OCI-M2 (cell line): ENCODE measurements at regions not wholly inside any gene's neighbourhood (a gene's known extent, or its start where the extent isn't known, plus 50 kb on each side); places are given as distances from the start of the nearest gene placed in this dataset.

Source experiments
- DNase-seq: peaks from one replicate; lab custom pipeline; 2025; ENCODE audit not compliant: unreplicated experiment; lab: John Stamatoyannopoulos, UW

DNA sequence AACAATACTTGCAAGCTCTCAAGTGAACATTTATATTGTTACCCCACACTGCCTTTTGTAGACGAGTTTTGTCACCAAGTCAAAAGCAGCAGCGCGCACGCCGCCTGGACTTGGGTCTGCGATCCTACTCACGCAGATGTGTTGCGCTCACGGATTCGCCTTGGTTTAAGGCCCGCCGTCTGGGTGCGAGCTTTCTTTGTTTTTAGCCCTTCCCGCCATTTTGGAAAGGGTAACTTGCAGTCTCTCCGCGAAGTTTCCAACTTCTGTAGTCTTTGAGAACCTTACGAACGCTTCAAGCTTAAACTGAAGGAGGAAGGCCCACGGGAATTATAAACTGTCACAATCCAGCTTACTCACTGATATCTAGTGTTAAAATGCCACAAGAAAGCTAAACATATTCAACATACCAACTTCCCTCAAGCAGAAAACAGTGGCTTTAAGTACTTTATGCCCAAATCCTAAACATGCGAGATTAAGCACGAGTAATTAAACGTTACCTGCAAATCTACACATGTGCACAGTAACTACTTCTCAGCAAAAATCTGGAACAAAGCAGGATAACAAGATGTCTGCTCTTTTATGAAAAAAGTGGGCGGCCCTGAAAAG, 80.4 kb upstream of the BTN3A2 start:
- DNase-seq = no peak

- DNase-seq = peak; percentile 99
Measured at GRCh38 chr6:26285143-26286134, 79.6 kb upstream of the BTN3A2 start.

GRCh38 chr6:26286168-26286877, 78.7 kb upstream of the BTN3A2 start:
- peak; percentile 72 for DNase-seq

DNA sequence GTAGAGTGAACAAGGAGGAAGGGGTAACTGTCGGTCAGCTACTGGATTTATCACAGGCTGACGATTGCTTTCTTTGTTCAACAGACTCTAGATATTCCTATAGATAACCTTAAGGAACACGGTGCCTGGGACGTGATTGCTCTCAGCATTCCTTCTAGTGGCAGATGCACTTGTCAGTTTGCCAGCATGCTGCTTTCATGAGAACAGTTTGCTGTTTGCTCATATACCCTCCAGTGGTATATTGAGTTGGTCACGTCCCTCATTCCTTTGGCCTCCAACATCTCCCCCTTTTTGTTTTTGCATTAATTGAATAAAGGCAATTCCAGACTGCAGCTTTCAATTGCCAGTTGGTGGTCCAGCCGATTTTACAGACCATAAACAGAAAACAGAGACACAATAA, 76.8 kb upstream of the BTN3A2 start:
- DNase-seq = no peak

DNA sequence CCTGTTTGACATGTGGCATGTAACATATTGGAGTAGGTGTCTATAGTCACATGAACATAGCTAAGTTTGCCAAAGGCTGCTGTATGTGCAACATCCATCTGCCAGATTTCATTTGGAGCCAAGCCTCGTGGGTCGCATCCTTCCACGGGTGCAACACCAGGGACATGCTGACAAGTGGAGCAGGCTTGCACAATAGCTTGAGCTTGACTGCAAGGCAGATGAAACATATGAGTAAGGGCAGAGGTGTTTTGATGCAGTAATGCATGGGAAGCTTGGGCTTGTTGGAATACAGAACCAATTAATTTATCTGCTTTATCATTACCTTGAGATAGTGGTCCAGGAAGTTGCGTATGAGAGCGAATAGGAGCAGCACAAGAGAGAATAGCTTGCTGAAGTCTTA, 74.1 kb upstream of the BTN3A2 start:
- no peak for DNase-seq

DNA sequence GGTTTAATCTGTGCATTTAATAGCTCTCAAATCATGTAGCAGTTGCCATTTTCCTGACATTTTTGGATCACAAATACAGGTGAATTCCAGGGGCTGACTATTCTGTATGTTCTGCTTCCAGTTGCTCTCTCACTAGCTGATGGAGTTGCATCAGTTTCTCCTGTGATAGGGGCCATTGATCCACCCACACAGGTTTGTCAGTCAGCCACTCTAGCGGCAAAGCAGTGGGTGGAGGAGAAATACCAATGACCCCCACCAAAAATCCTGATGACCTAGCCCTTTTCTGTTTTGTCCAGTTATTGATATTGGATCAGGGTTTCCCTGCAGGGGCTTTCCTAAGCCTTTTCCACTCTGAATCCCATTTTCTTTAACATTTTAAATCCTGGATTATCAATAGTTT, 72.3 kb upstream of the BTN3A2 start:
- no peak for DNase-seq

GRCh38 chr6:26294302-26294701, 70.7 kb upstream of the BTN3A2 start:
- no peak for DNase-seq

GRCh38 chr6:26295691-26296555, 69.1 kb upstream of the BTN3A2 start:
- peak; percentile 90 for DNase-seq

GRCh38 chr6:26296556-26296856, 68.5 kb upstream of the BTN3A2 start:
- no peak for DNase-seq

GRCh38 chr6:26296857-26297648, 67.9 kb upstream of the BTN3A2 start:
- DNase-seq = peak; percentile 73

DNA sequence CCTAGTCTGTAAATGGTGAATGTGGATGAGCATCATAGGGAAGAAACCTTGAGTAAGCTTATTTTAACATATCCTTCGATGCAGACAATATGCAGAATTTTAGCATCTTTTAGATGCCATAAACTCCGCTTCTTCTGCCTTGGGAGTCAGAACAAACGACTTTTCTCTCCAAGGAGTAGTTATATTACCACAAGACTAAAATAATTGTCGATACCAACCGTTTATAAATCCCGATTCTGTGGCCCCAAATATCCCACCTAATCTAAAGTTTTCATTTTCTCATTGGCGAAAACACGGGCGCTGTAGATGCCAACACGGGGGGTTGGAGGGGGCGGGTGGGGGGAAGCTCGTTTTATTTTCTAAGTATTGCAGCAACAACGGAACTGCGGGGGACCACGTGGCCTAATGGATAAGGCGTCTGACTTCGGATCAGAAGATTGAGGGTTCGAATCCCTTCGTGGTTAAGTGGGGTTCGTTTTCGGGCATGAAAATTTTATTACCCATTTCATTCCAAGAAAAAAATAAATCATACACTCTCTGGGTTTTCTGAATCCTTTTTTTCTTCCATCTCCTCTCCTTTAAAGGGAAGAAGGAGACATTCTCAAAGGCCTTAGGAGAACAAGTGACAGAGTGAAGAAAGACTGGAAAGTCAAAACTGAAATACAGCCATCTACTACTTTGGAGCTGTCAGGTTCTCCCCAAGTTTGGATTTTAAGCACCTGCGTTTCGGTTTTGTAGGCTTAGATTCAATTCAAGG, 65.5 kb upstream of the BTN3A2 start:
- no peak for DNase-seq

GRCh38 chr6:26300043-26300331, 65.0 kb upstream of the BTN3A2 start:
- DNase-seq = no peak

- no peak for DNase-seq
Measured at GRCh38 chr6:26300359-26300758, 64.6 kb upstream of the BTN3A2 start.

GRCh38 chr6:26300828-26301227, 64.2 kb upstream of the BTN3A2 start:
- DNase-seq = no peak

DNA sequence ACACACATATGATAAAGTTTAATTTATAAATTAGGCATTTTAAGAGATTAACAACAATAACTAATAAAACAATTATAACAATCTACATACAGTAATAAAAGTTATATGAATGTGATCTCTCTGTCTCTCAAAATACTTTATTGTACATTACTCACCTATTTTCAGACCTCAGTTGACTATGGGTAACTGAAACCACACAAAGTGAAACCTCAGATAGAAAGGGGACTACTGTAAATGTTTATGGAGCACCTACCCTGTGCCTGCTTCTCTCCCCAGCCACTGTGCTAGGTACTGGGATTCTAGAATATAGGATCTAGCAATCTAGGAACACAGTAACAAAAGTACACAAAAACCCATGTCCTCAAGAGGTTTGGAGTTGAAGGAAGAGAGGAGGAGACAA, 63.4 kb upstream of the BTN3A2 start:
- DNase-seq = no peak

DNA sequence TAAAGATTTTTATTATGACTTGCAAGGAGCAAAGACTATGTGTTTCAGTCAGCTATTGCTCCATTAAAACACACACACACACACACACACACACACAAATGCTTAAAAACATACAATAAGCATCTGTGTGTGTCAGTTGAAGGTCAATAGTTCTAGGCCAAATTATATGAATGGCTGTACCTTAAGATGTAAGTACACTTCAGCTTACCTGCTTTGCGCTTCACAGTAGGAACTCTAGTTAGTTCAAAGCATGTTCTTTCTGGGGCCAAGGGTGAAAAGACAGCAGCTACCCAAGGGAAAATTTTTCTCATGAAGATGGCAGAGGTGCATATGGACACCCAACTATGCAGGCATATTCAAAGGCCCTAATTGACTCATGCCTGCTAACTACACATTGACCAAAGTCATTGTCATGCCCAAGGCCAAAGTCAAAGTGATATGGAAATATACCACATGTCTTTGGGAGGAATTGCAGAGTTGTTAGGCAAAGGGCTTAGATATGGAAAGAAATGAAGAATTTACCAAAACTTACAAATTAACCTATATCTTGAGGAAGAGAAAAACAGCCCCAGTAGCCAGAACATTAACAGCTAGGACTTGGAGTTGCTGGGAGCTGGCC, 61.9 kb upstream of the BTN3A2 start:
- DNase-seq = no peak

DNA sequence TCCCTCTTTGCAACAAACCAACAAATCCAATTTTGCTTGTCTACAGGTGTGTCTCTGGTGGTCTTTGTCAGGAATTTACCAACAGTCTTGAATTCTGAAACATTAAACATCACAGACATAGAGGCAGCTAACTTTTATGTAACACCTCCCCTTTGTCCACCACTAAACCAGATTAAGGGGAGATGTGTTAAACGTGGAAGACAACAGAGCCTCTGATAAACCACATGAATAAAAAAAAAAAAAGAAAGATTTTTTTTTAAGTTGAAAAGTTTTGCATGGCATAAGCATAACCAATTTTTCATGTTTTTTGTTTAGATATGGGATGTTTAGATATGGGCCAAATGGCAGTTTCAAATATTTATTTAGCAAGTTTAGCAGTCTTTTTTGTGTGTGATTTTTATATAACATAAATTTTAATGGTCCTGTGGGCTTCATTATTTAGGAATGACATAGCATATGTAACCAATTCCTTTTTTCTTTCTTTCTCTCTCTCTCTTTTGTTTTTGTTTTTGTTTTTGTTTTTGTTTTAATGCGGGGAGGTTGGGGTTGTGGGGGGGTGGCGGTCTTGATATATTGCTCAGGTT, 60.7 kb upstream of the BTN3A2 start:
- no peak for DNase-seq

DNA sequence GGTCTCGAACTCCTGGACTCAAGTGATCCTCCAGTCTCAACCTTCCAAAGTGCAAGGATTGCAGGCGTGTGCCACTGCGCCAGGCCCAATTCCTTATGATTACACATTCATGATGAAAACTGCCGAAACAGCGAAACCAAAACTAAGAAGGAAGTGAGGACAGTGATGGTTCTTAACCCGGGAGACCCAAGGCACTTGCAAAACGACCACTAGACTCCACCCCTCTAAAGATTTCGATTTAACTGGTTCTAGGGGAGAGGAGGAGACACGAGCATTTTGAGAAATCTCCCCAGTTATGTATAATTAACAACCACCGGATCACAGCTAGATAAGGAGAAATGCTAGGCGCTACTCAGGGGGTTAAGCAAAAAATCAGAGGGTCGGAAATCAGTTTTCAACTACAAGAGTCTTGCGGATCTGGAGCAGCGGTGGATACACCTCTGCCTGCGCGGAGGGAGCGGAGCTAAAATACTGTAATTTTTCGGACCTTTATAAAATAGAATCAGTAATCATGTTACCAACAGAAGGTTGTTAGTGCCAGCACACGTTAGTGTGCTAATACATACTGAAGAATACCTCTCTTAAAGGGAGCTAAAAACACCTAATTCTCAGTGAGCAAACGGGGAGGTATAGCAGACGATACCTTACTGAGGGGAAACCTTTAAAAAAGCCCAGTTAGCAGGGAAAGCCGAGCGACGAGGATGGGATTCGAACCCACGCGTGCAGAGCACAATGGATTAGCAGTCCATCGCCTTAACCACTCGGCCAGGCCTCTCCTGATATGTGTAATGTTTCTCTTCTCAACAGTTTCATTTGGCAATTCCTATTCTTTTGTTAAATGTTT, 60.0 kb upstream of the BTN3A2 start:
- peak; percentile 64 for DNase-seq
